B cell (primary cell): ENCODE measurements at regions not wholly inside any gene's neighbourhood (a gene's known extent, or its start where the extent isn't known, plus 50 kb on each side); places are given as distances from the start of the nearest gene placed in this dataset.

ENCODE experiments used
- ATAC-seq: fragments of 200-7000 bp; cut with Tn5 transposase; one replicate; pipeline ENCODE4 v1.10.0; 2021; ENCODE audit warnings: low read depth, mild to moderate bottlenecking, moderate number of reproducible peaks, moderate library complexity
- CTCF ChIA-PET: fragments of 350-600 bp; sonication (Branson Sonifier 250); formaldehyde crosslinking; loops from one replicate; lab custom pipeline; 2021; ENCODE audit warnings: antibody characterized with exemption, inconsistent platforms; lab: Charles Lee
- POLR2A ChIA-PET: fragments of 350-600 bp; sonication (Branson Sonifier 250); formaldehyde crosslinking; loops from one replicate; lab custom pipeline; 2021; ENCODE audit warnings: antibody characterized with exemption; lab: Charles Lee
- DNase-seq: peaks from one replicate; pipeline ENCODE4 v3.0.0; 2013
- H2AFZ ChIP-seq: 2 replicates; pipeline ENCODE4 v1.6.1; 2012; ENCODE audit warnings: mild to moderate bottlenecking, low read depth, low read length; ENCODE audit not compliant: insufficient read depth, poor library complexity, severe bottlenecking
- H3K27ac ChIP-seq, 2 donors: 1 replicate in 1 of 2; 2 replicates in 1 of 2; pipeline ENCODE4 v1.5.1; 2012 to 2013; ENCODE audit warnings: low read length in 2 of 2, mild to moderate bottlenecking in 2 of 2, moderate library complexity in 1 of 2
- H3K27me3 ChIP-seq, 4 experiments: fragments of 200-600 bp in 1 of 4; sonication (generic) in 1 of 4; replicated peaks in 1 of 4; 1 replicate in 2 of 4; 2 replicates in 2 of 4; pipeline versions ENCODE4 v1.6.1 to v1.7.0; 2013 to 2016; ENCODE audit warnings: low read length in 3 of 4, mild to moderate bottlenecking in 2 of 4, mixed read lengths in 1 of 4, moderate library complexity in 1 of 4; ENCODE audit not compliant: insufficient read depth in 4 of 4, control insufficient read depth in 3 of 4; ENCODE audit errors: control extremely low read depth in 1 of 4
- H3K36me3 ChIP-seq, 2 experiments: replicated peaks in 1 of 2; 1 replicate in 1 of 2; 2 replicates in 1 of 2; pipeline versions ENCODE4 v1.6.1 to v1.7.1; 2013; ENCODE audit warnings: low read length in 1 of 2; ENCODE audit not compliant: insufficient read depth in 2 of 2, control insufficient read depth in 1 of 2; ENCODE audit errors: control extremely low read depth in 1 of 2, extremely low read depth in 1 of 2
- H3K4me1 ChIP-seq, 2 donors: fragments of 200-600 bp in 1 of 2; sonication (generic) in 1 of 2; 1 replicate in 1 of 2; 2 replicates in 1 of 2; pipeline versions ENCODE4 v1.5.1 to v1.6.1; 2013 to 2017; ENCODE audit warnings: low read length in 2 of 2; ENCODE audit not compliant: control insufficient read depth in 2 of 2, insufficient read depth in 2 of 2
- H3K4me2 ChIP-seq: replicated peaks from 2 replicates; pipeline ENCODE3; 2012; ENCODE audit warnings: mild to moderate bottlenecking, low read depth, low read length; ENCODE audit not compliant: poor library complexity, severe bottlenecking
- H3K4me3 ChIP-seq, 5 experiments: fragments of 200-600 bp in 1 of 5; sonication (generic) in 1 of 5; 1 replicate in 3 of 5; 2 replicates in 2 of 5; pipeline versions ENCODE4 v1.5.1 to v1.7.0; 2011 to 2016; ENCODE audit warnings: low read length in 4 of 5, mild to moderate bottlenecking in 4 of 5, low read depth in 2 of 5, control low read depth in 1 of 5, moderate library complexity in 1 of 5; ENCODE audit not compliant: insufficient read depth in 1 of 5; ENCODE audit errors: control extremely low read depth in 1 of 5, extremely low read depth in 1 of 5
- H3K79me2 ChIP-seq: fragments of 200-600 bp; sonication (generic); one replicate; pipeline ENCODE4 v1.6.0; 2016; ENCODE audit warnings: low read length; ENCODE audit not compliant: control insufficient read depth, insufficient read depth
- H3K9ac ChIP-seq: fragments of 200-600 bp; sonication (generic); 2 replicates; pipeline ENCODE4 v1.6.1; 2017; ENCODE audit warnings: mild to moderate bottlenecking, low read length, moderate library complexity
- H3K9me3 ChIP-seq, 3 donors: one replicate each; pipeline versions ENCODE4 v1.6.1 to v1.7.1; 2013; ENCODE audit warnings: low read length in 2 of 3; ENCODE audit not compliant: control insufficient read depth in 2 of 3, insufficient read depth in 1 of 3; ENCODE audit errors: control extremely low read depth in 1 of 3
- H4K20me1 ChIP-seq: 2 replicates; pipeline ENCODE4 v1.6.0; 2012; ENCODE audit warnings: mild to moderate bottlenecking, low read length; ENCODE audit not compliant: insufficient read depth, control insufficient read depth, poor library complexity, severe bottlenecking
- H3K27ac Mint-ChIP-seq: one replicate; pipeline ENCODE4 v1.8.0; 2021; ENCODE audit warnings: mixed read lengths
- H3K27me3 Mint-ChIP-seq: one replicate; pipeline ENCODE4 v1.8.0; 2021; ENCODE audit warnings: mixed read lengths
- H3K4me1 Mint-ChIP-seq: one replicate; pipeline ENCODE4 v1.8.0; 2021; ENCODE audit warnings: mixed read lengths
- H3K4me3 Mint-ChIP-seq: one replicate; pipeline ENCODE4 v1.8.0; 2021; ENCODE audit warnings: mixed read lengths
- H3K9me3 Mint-ChIP-seq: one replicate; pipeline ENCODE4 v1.8.0; 2022; ENCODE audit warnings: mixed read lengths; ENCODE audit not compliant: insufficient read depth
- EZH2 ChIP-seq: IDR thresholded peaks from 2 replicates; pipeline ENCODE4 v1.6.1; 2012; ENCODE audit warnings: borderline replicate concordance, low read depth, mild to moderate bottlenecking, moderate library complexity, low read length; ENCODE audit not compliant: insufficient read depth, poor library complexity, severe bottlenecking
- WGBS: methylation state at CpG from one replicate; pipeline ENCODE4 v1.1.5; 2013; ENCODE audit warnings: missing lambda C conversion rate; ENCODE audit not compliant: insufficient coverage; 5-methylcytosine and 5-hydroxymethylcytosine counted together
- intact Hi-C: fragments of 100-400 bp; cut with micrococcal nuclease; formaldehyde crosslinking; loops from one replicate; pipeline ENCODE4 v1.10.0; 2022
- TF ChIP-seq, protein P1 (sequence below): fragments of 200-600 bp; IDR thresholded peaks from one replicate; pipeline ENCODE4 v1.8.0; 2022; ENCODE audit warnings: antibody characterized with exemption, mild to moderate bottlenecking

DNA sequence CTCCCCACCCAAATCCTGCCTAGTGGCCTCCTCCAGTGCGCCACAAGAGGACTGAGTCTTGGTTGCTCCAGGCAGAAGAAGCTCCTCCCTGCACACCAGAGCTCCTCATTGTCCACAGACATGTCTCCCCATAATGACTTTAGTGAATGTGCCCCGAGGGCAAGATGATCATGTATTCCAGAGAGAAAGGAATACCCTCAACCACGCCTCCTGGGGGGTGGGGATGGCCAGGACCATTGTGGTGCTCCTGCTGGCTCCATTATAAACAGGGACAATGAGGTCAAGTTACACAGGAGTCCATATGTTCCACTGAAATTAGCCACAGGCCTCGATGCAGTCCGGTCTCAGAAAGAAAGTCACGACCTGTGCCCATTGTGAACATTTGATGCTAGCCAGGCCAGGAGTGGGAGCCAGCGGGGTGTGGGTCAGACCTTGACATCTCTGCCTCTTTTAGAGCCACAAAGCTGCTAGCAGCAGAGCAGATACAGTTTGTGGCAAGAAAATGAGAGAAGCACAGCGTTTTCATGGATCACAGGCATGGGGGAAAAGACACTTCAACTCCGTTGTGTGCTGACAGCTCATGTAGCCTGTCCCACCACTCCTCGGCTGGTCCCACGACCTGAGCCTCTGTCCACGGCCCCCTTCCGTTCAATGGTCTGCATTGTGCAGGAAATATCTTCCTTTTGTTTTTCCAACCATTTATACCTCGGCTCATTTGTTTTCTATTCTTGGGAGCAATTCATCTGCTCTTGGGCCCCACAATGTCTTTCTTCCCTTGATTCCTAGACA is 70.7 kb upstream of the FZD7 start:
- no peak overlapping the region for H3K9ac ChIP-seq
- TF ChIP-seq, protein P1, sequence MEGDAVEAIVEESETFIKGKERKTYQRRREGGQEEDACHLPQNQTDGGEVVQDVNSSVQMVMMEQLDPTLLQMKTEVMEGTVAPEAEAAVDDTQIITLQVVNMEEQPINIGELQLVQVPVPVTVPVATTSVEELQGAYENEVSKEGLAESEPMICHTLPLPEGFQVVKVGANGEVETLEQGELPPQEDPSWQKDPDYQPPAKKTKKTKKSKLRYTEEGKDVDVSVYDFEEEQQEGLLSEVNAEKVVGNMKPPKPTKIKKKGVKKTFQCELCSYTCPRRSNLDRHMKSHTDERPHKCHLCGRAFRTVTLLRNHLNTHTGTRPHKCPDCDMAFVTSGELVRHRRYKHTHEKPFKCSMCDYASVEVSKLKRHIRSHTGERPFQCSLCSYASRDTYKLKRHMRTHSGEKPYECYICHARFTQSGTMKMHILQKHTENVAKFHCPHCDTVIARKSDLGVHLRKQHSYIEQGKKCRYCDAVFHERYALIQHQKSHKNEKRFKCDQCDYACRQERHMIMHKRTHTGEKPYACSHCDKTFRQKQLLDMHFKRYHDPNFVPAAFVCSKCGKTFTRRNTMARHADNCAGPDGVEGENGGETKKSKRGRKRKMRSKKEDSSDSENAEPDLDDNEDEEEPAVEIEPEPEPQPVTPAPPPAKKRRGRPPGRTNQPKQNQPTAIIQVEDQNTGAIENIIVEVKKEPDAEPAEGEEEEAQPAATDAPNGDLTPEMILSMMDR: no peak
- TF ChIP-seq EZH2: no peak
- Mint-ChIP-seq H3K27me3 (no peaks in the 10 kb centered on the region), H3K4me1 (peaks cover 14% of the 10 kb centered on the region), H3K9me3 (no peaks in the 10 kb centered on the region), H3K4me3 (no peak overlapping the region), H3K27ac (no peak overlapping the region)
- no peak overlapping the region for H3K4me2 ChIP-seq
- H3K4me1 ChIP-seq: peaks cover 0 to 20% of the 10 kb centered on the region in 2 donors
- H3K9me3 ChIP-seq: no peaks in the 10 kb centered on the region
- intact Hi-C loops: no loop called here
- no peaks in the 10 kb centered on the region for H3K27me3 ChIP-seq
- CTCF ChIA-PET: no interaction called here
- no peak overlapping the region for H3K27ac ChIP-seq
- POLR2A ChIA-PET: no interaction called here
- H4K20me1 ChIP-seq: no peaks in the 10 kb centered on the region
- H3K36me3 ChIP-seq: no peaks in the 10 kb centered on the region
- no peak for DNase-seq
- WGBS: 90% methylated on average over 11 of the region's 14 CpGs
- no peak for ATAC-seq
- no peak overlapping the region for H3K4me3 ChIP-seq
- no peaks in the 10 kb centered on the region for H3K79me2 ChIP-seq
- H2AFZ ChIP-seq: no peak overlapping the region

DNA sequence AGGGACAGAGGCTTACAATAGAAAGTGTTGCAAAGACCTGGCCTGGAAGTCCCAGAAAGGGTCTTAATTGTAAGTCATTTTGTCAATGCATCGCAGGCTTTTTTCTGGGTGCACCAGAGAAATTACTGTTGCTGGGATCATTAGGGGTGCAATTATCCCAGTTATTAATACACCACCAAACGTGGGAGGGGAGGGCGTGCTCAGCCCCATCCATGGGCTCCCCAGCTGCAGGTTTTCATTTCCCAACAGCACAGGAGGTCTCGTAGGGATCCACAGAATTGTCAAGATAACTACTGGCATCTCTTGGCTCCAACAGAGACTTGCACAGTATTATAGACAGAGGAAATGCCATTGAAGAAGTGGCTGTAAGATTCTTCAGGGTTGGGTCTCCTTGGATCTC is 69.6 kb upstream of the FZD7 start:
- Histone ChIP-seq H3K36me3 (no peaks in the 10 kb centered on the region), H2AFZ (no peak overlapping the region), H3K79me2 (no peaks in the 10 kb centered on the region), H3K4me1 (peaks cover 0 to 20% of the 10 kb centered on the region in 2 donors), H4K20me1 (no peaks in the 10 kb centered on the region), H3K27ac (no peak overlapping the region), H3K9me3 (no peaks in the 10 kb centered on the region), H3K4me3 (no peak overlapping the region), H3K9ac (no peak overlapping the region), H3K4me2 (no peak overlapping the region), H3K27me3 (no peaks in the 10 kb centered on the region)
- Mint-ChIP-seq H3K9me3 (no peaks in the 10 kb centered on the region), H3K4me3 (no peak overlapping the region), H3K27ac (no peak overlapping the region), H3K27me3 (no peaks in the 10 kb centered on the region), H3K4me1 (peaks cover 14% of the 10 kb centered on the region)
- ATAC-seq (no peak), DNase-seq (no peak)
- ChIA-PET CTCF (interaction anchor here (2.6 kb wide), 1 partner anchor 215 kb away, joined by 10 read pairs; no protein-coding TSS in a partner anchor), POLR2A (no interaction called here)
- intact Hi-C loops: loop anchor here (2.0 kb wide), 1 partner anchor 215 kb away; no protein-coding TSS in a partner anchor
- 85% methylated on average over 3 of the region's 4 CpGs for WGBS
- TF ChIP-seq, protein P1: no peak
- no peak for TF ChIP-seq EZH2
